ENCODE measurements at regions not wholly inside any gene's neighbourhood (a gene's known extent, or its start where the extent isn't known, plus 50 kb on each side); places are given as distances from the start of the nearest gene placed in this dataset.

GRCh38 chr3:168876346-168877035, 780.8 kb upstream of the GOLIM4 start:
- ATAC-seq, result no peak
- Histone ChIP-seq H3K36me3 (no peaks in the 10 kb centered on the region), H3K27ac (no peak overlapping the region), H3K4me3 (no peak overlapping the region), H3K27me3 (no peaks in the 10 kb centered on the region), H3K9me3 (no peaks in the 10 kb centered on the region), H3K4me1 (no peaks in the 10 kb centered on the region)
- intact Hi-C loops (cut with DNase I), result no loop called here
- DNase-seq, result no peak
- TF ChIP-seq, protein P1, sequence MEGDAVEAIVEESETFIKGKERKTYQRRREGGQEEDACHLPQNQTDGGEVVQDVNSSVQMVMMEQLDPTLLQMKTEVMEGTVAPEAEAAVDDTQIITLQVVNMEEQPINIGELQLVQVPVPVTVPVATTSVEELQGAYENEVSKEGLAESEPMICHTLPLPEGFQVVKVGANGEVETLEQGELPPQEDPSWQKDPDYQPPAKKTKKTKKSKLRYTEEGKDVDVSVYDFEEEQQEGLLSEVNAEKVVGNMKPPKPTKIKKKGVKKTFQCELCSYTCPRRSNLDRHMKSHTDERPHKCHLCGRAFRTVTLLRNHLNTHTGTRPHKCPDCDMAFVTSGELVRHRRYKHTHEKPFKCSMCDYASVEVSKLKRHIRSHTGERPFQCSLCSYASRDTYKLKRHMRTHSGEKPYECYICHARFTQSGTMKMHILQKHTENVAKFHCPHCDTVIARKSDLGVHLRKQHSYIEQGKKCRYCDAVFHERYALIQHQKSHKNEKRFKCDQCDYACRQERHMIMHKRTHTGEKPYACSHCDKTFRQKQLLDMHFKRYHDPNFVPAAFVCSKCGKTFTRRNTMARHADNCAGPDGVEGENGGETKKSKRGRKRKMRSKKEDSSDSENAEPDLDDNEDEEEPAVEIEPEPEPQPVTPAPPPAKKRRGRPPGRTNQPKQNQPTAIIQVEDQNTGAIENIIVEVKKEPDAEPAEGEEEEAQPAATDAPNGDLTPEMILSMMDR (IDR thresholded peaks at IDR 0.05), result no peak
- no peak for TF ChIP-seq POLR2A (IDR thresholded peaks at IDR 0.05)
- 44% methylated on average over 4 of the region's 4 CpGs for WGBS (ENCODE audit: insufficient coverage, low coverage, low lambda C conversion rate, missing lambda C conversion rate)

- no peak overlapping the region for H3K27ac ChIP-seq
- 44% methylated on average over 3 of the region's 3 CpGs for WGBS (ENCODE audit: insufficient coverage, low coverage, low lambda C conversion rate, missing lambda C conversion rate)
- intact Hi-C loops (cut with DNase I), result no loop called here
- TF ChIP-seq, protein P1 (IDR thresholded peaks at IDR 0.05), result no peak
- TF ChIP-seq POLR2A (IDR thresholded peaks at IDR 0.05), result no peak
- ATAC-seq (no peak), DNase-seq (no peak)
- H3K4me3 ChIP-seq, result no peak overlapping the region
- no peaks in the 10 kb centered on the region for H3K27me3 ChIP-seq
- no peaks in the 10 kb centered on the region for H3K9me3 ChIP-seq
- no peaks in the 10 kb centered on the region for H3K36me3 ChIP-seq
- H3K4me1 ChIP-seq, result no peaks in the 10 kb centered on the region
These were observed 777.1 kb upstream of the GOLIM4 start for GRCh38 chr3:168872826-168873225.

GRCh38 chr3:168870892-168871291, 775.2 kb upstream of the GOLIM4 start:
- Histone ChIP-seq H3K36me3 (no peaks in the 10 kb centered on the region), H3K27me3 (no peaks in the 10 kb centered on the region), H3K9me3 (no peaks in the 10 kb centered on the region), H3K4me3 (no peak overlapping the region), H3K4me1 (no peaks in the 10 kb centered on the region), H3K27ac (no peak overlapping the region)
- intact Hi-C loops (cut with DNase I), result no loop called here
- WGBS (ENCODE audit: insufficient coverage, low coverage, low lambda C conversion rate, missing lambda C conversion rate), result 55% methylated on average over 2 of the region's 2 CpGs
- TF ChIP-seq, protein P1 (IDR thresholded peaks at IDR 0.05), result no peak
- TF ChIP-seq POLR2A (IDR thresholded peaks at IDR 0.05), result no peak
- peak in 1 of 4 donors; percentile 61 for ATAC-seq
- DNase-seq, result no peak

GRCh38 chr3:168865022-168865551, 769.4 kb upstream of the GOLIM4 start:
- Histone ChIP-seq H3K4me3 (no peak overlapping the region), H3K9me3 (no peaks in the 10 kb centered on the region), H3K27me3 (peaks cover 0 to 3% of the 10 kb centered on the region in 2 donors), H3K4me1 (no peaks in the 10 kb centered on the region), H3K27ac (no peak overlapping the region), H3K36me3 (no peaks in the 10 kb centered on the region)
- WGBS (ENCODE audit: insufficient coverage, low coverage, low lambda C conversion rate, missing lambda C conversion rate), result 0% methylated on average over 1 of the region's 1 CpG
- intact Hi-C loops (cut with DNase I), result no loop called here
- ATAC-seq (peak in 2 of 4 donors; percentile 42 to 48), DNase-seq (no peak)
- TF ChIP-seq POLR2A (IDR thresholded peaks at IDR 0.05), result no peak
- TF ChIP-seq, protein P1 (IDR thresholded peaks at IDR 0.05), result peak; percentile 38 to 74 (median 71)

Measured in right lobe of liver (tissue), 6 donors.